GM21717 (cell line): ENCODE measurements at regions not wholly inside any gene's neighbourhood (a gene's known extent, or its start where the extent isn't known, plus 50 kb on each side); places are given as distances from the start of the nearest gene placed in this dataset.

Source experiments
- ATAC-seq: cut with Tn5 transposase; IDR thresholded peaks from one replicate; pipeline ENCODE4 v1.9.1; 2021; ENCODE audit warnings: mild to moderate bottlenecking, moderate library complexity; ENCODE audit not compliant: unreplicated experiment

DNA sequence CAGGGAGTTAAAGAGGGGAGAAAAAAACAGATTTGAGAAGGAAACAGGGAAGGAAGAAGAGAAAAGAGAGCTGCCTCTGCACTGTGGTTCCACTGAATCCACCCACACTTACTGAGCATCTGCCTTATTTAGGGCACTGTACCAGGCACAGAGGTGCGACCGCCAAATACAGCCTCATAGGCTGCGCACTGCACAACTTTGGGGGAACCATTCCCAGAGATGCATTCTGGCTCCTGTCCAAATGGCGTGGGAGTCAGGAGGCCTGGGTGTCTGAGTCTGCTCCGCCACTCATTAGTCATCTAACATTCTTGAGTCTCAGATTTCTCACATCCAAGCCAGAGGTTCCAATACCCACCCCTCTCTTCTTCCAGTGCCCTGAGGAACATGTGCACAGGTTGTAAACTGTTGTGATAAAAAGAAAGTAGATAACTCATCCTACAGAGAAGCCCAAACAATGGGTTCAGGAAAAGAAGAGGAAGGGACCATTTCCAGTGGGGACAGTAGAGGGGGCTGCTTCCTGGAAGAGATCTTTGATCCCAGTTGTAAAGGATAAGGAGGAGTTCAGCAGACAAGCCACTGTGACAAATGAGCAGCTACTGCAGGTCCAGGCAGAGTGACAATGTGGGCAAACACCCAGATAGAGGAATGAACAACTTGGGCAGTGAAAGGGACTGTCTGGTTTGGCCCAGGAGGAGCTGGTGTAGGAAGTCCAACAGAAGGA, 254.6 kb downstream of the UACA start:
- no peak for ATAC-seq

- ATAC-seq, result no peak
These were observed 255.5 kb downstream of the UACA start for GRCh38 chr15:70507772-70508371.

GRCh38 chr15:70505936-70506912, 257.1 kb downstream of the UACA start:
- ATAC-seq, result no peak

GRCh38 chr15:70505411-70505919, 257.9 kb downstream of the UACA start:
- no peak for ATAC-seq

DNA sequence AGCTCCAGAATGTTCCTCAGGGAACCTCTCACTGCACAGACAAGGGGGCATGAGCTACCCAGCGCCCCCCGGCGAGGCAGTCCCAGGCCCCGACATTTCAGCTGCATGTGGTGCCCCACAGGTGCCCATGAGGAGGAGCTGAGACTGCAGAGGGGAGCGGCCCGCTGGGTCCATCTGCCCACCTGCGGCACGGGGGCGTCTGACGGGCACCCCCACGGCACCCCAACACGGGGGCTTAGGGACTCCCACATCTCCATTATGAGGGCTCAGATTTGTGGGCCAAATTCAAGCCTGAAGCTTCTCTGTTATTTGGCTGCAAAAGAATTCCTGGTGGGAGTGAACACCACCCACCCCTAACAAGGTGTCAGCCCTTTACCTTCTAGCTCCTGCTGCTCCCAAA, 258.4 kb downstream of the UACA start:
- peak; percentile 3 for ATAC-seq

- ATAC-seq, result peak; percentile 41
These were observed 258.9 kb downstream of the UACA start for GRCh38 chr15:70504299-70504951.

DNA sequence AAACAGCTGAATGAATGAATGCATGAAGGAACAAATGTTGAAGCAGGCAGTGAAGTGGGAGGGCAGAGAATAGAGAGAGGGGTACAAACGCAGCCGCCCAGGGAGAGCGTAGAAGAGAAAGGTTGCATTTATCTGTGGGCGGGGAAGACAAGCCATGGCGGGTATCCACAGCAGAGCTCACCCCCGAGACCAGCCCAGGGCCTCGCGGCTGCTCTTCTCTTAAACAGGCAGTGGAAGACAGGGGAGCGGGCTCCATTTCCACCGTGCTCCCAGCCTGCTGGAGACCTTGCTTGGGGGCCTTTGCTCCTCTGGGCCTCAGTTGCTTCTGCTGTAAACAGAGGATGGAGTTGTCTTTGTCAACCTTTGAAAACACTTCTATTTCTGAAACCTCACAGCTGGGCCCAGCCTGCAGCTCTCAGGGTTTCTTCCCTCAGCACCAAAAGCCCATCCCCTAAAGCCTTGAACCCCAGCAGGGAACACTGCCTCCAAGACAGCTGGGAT, 259.5 kb downstream of the UACA start:
- ATAC-seq, result peak; percentile 0

DNA sequence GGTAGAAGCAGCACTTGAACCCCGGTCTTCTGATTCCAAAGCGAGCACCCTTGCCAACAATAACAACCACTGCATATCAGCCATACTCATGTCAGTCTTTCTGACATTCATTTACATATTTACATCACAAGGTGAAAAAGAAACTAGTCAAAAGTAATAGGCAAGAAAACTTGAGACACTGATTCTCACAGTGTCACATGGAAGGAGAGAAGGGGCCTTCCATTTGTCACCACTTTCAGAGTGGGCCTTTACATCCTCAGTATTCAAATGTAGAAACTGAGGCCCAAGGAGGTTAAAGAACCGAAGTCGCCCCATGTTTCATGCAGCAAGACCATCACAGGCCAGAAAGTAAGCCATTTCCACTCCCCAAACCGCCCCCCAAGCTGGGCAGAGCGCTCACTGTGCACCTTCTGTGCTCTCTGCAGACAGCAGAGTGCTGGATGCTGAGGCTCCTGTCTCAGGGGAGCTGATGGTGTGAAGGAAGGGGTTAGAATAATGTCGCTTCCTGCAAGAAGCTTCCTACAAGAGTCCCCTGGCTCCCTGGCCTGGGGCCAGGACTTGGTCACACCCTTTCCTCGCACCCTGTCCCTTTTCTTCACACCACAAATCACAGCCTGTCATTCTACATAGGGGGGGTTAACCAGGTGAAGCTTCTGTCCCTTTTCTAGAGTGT, 260.1 kb downstream of the UACA start:
- peak; percentile 37 for ATAC-seq

- no peak for ATAC-seq
These were observed 260.8 kb downstream of the UACA start for GRCh38 chr15:70502529-70502928.

GRCh38 chr15:70501849-70502248, 261.5 kb downstream of the UACA start:
- ATAC-seq, result no peak

DNA sequence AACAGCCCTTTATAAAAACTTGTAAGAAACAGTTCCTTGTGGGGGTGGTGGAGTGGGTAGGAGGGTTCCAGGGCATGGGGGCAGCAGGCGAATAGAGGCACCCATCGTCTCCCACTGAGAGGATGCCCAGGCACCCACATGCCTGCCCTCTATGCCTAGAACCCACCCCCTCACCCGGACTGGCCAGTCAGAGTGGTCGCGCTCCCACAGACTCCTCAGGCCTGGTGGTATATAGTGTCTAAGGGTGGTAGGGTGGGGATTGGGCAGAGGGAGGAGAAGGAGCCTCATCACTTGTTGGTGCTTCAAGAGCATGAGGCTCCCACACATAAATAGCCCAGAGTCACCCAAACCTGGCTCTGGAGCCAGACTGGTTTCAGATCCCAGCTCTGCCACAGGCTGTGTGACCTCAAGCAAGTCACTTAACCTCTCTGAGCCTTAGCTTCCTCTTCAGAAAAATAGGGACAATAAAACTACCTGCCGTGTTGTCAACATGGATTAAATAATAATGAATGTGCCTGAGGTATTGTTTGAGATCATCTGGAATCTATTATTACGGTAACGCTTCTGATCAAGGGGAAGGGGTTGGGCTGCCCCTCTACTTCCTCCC, 262.1 kb downstream of the UACA start:
- no peak for ATAC-seq

- no peak for ATAC-seq
These were observed 263.6 kb downstream of the UACA start for GRCh38 chr15:70499791-70500190.

DNA sequence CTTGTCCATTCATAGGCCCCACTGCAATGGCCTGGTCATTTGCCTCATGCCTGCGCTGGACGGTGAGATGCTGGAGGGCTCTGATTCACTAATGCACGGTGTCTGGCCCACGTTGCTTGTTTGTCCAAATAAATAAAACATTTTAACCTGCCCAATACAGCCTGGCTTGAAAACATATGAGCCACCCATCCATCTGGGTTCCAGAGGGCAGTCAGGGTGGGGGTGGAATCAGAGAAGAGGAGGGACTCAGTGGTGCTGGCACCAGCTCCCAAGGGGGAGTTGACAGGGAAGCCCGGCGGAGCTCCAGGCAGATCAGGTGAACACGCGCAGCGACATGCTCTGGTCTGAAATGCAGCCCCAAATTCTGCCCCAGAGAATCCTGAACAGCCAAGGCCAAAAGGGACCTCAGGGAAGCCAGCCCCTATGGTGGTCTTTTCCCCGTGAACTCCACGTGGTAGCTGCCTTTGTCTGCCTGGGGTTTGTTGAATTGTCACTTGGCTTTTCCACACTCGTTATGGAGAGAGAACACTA, 265.2 kb downstream of the UACA start:
- ATAC-seq, result no peak

- no peak for ATAC-seq
These were observed 265.7 kb downstream of the UACA start for GRCh38 chr15:70497661-70498060.

DNA sequence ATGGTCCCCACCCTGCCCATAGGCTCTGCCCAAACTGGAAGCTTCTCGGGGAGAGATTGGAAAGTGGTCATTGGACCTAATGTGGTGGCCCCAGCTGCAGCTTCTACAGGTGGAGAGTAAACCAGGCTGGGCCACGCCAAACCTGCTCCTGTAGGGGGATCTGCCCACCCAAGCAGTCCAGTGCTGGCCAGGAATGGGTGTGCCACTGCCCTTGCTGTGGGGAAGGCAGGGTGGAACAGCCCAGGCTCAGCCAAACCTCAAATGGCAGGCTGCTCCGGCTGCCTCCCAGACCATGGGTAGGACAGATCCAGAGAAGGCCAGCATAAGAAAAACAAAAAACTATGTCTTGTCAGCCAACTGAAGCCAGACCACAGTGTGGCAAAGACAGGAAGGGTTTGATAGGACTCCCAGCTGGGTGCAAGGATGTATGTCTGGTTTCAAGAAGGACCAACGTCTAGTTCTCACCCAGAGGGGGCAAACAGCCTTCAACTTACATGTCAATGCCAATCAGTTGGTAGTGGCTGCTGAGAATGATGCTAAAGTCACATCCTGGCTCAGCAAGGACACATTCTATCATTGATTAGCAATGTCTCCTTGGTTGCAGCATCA, 267.3 kb downstream of the UACA start:
- no peak for ATAC-seq

DNA sequence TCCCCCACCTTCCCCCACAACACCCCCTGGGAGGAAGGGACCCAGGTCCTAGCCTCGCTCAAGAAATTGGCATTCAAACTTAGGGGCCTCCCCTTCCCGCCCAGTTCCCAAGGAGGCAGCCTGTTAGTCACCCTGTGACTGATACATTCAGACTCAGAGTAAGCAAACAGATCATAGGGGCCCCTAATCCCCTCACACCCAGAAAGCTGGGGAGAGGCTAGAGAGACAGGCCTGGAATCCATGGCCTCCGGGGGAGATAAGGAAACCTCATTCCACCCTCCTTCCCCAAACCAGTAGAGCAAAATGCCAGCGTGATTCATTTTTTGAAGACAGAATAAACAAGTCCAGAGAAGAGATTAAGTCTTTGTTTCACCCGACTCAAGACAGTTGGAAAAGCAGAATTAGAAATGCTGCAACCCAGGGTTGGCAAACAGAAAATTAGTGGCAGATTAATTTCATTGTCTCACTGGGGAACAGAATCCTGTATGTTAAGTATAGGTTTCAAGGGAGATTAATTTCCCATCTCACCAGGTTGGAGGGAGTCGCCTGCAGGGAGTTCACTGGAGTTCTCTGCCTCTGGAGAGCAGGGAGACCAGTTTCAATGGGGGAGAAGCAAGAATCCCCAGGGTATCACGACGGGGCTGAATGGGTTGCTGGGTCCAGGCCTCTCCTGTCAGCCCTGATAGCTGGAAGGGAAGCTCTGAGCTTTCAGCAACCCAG, 268.3 kb downstream of the UACA start:
- no peak for ATAC-seq

GRCh38 chr15:70494517-70494851, 268.9 kb downstream of the UACA start:
- no peak for ATAC-seq

DNA sequence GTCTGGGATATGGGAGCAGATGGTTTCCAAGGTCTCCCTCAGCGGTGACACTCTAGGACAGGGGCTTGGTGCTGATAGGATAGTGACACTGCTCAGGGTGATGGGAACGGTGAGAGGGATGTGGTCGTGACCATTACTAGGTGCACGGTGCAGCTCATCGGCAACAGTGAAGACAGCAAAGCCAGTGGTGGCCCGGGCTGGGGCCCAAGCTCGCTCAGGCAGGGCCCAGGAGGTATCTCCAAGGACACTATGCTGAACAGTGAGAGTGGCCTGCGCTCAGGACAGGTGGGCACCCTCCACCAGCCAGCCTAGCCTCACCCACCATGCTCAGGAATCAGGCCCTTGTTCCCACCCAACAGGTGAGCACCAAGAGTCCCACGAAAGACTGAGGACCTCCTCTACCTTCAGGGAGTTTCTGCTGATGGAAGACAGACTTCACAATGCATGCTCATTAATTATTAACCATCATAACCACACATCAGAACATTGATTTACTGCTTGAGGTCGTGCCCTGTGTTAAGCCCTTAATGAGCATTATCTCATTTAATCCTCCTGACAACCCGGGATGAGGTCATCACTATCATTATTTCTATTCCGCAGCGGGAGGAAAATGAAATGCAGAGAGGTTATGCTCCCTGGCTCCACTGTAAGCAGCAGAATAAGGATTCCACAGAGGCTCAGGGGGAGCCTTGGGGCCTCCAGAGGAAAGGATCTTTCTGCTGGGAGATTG, 269.4 kb downstream of the UACA start:
- ATAC-seq, result no peak
